Vagina (tissue), 2 donors: ENCODE measurements at regions not wholly inside any gene's neighbourhood (a gene's known extent, or its start where the extent isn't known, plus 50 kb on each side); places are given as distances from the start of the nearest gene placed in this dataset.

Experiments
- CTCF ChIP-seq, 3 experiments: fragments of 450-650 bp in 2 of 3; fragments of 200-600 bp in 1 of 3; sonication (generic) in 1 of 3; IDR thresholded peaks; one replicate each; pipeline ENCODE4 v1.5.1; 2017 to 2019; ENCODE audit warnings: antibody characterized with exemption in 3 of 3, mild to moderate bottlenecking in 2 of 3, moderate library complexity in 2 of 3
- POLR2A ChIP-seq, 2 donors: fragments of 450-650 bp; IDR thresholded peaks; one replicate each; pipeline ENCODE4 v1.6.1; 2017; ENCODE audit warnings: antibody characterized with exemption in 2 of 2, mild to moderate bottlenecking in 2 of 2, moderate library complexity in 2 of 2
- POLR2AphosphoS5 ChIP-seq, 2 donors: sonication (generic); formaldehyde crosslinking; IDR thresholded peaks; one replicate each; pipeline ENCODE4 v1.9.0; 2017; ENCODE audit warnings: antibody characterized with exemption in 2 of 2, mild to moderate bottlenecking in 2 of 2, low read depth in 1 of 2; ENCODE audit not compliant: insufficient read depth in 1 of 2

GRCh38 chr5:124524552-124525232 lies 221.7 kb downstream of the ZNF608 start:
- TF ChIP-seq POLR2AphosphoS5 (IDR thresholded peaks at IDR 0.05; ENCODE audit: insufficient read depth in 1 of 2, low read depth in 1 of 2) (no peak), CTCF (IDR thresholded peaks at IDR 0.05) (no peak), POLR2A (IDR thresholded peaks at IDR 0.05) (no peak)
